Chondrocyte (in vitro differentiated cells): ENCODE measurements at regions not wholly inside any gene's neighbourhood (a gene's known extent, or its start where the extent isn't known, plus 50 kb on each side); places are given as distances from the start of the nearest gene placed in this dataset.

ENCODE experiments used
- DNase-seq: peaks from one replicate; pipeline ENCODE4 v3.0.0; 2021; ENCODE audit warnings: mixed read lengths, low spot score
- H3K27ac Mint-ChIP-seq: one replicate; pipeline ENCODE4 v1.8.0; 2021; ENCODE audit warnings: mild to moderate bottlenecking, moderate library complexity, mixed read lengths; ENCODE audit not compliant: unreplicated experiment
- H3K27me3 Mint-ChIP-seq: 2 replicates; pipeline ENCODE4 v1.8.0; 2021; ENCODE audit warnings: low read depth, mixed read lengths
- H3K36me3 Mint-ChIP-seq: 2 replicates; pipeline ENCODE4 v1.8.0; 2021; ENCODE audit warnings: low read depth, mixed read lengths
- H3K4me1 Mint-ChIP-seq: 2 replicates; pipeline ENCODE4 v1.8.0; 2021; ENCODE audit warnings: low read depth, mild to moderate bottlenecking, mixed read lengths
- H3K4me3 Mint-ChIP-seq: one replicate; pipeline ENCODE4 v1.8.0; 2021; ENCODE audit warnings: mild to moderate bottlenecking, moderate library complexity, mixed read lengths; ENCODE audit not compliant: unreplicated experiment
- H3K9me3 Mint-ChIP-seq: 2 replicates; pipeline ENCODE4 v1.8.0; 2021; ENCODE audit warnings: low read depth, mixed read lengths
- TF ChIP-seq, protein P1 (sequence below): fragments of 200-600 bp; sonication (generic); IDR thresholded peaks from 2 replicates; pipeline ENCODE4 v1.5.0; 2021; ENCODE audit warnings: antibody characterized with exemption, mild to moderate bottlenecking, moderate library complexity

DNA sequence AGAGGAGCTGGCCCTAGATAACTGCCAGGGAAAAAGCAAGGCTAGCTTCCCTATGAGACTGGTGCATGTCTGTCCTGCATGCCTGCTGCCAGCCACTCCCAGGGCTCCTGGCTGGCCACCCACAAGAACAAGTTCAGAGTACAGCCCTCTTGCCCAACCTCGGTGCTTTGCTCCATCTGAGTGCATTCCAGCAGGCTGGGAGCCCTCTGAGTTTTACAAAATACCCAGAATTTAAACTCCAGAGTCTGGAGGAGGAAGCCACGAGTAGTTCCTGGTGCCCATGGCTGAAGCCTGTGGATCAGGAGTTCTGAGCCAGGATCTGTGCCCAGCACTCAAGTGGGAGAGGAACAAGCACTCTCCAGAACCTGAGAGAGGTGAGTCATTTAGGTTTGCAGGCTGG, 111.6 kb downstream of the MAGEE2 start:
- no peak overlapping the region for H3K27ac Mint-ChIP-seq
- no peaks in the 10 kb centered on the region for H3K36me3 Mint-ChIP-seq
- DNase-seq: no peak
- H3K9me3 Mint-ChIP-seq: peaks cover 49% of the 10 kb centered on the region
- TF ChIP-seq, protein P1, sequence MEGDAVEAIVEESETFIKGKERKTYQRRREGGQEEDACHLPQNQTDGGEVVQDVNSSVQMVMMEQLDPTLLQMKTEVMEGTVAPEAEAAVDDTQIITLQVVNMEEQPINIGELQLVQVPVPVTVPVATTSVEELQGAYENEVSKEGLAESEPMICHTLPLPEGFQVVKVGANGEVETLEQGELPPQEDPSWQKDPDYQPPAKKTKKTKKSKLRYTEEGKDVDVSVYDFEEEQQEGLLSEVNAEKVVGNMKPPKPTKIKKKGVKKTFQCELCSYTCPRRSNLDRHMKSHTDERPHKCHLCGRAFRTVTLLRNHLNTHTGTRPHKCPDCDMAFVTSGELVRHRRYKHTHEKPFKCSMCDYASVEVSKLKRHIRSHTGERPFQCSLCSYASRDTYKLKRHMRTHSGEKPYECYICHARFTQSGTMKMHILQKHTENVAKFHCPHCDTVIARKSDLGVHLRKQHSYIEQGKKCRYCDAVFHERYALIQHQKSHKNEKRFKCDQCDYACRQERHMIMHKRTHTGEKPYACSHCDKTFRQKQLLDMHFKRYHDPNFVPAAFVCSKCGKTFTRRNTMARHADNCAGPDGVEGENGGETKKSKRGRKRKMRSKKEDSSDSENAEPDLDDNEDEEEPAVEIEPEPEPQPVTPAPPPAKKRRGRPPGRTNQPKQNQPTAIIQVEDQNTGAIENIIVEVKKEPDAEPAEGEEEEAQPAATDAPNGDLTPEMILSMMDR: no peak
- H3K4me3 Mint-ChIP-seq: no peak overlapping the region
- no peaks in the 10 kb centered on the region for H3K27me3 Mint-ChIP-seq
- no peaks in the 10 kb centered on the region for H3K4me1 Mint-ChIP-seq

DNA sequence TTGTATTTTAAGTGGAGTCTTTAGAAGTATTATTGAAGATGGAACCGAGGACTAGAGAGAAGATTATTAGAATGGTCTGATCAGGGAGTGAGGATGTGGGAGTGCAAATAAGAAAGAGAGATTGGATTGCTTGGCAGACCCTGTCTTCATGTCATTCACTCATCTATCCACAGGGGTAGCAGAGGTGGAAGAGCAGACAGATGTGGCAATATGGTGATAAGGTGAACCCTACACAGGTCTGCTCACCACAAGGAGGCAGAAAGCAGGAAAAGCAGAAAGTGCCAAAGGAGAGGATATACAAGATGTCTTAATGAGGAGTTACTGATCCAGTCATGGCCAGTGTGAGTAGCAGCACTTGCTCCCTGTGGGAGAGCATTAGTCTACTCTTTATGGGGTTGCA, 129.4 kb downstream of the MAGEE2 start:
- DNase-seq: no peak
- no peaks in the 10 kb centered on the region for H3K36me3 Mint-ChIP-seq
- H3K27me3 Mint-ChIP-seq: no peaks in the 10 kb centered on the region
- H3K27ac Mint-ChIP-seq: no peak overlapping the region
- H3K9me3 Mint-ChIP-seq: peaks cover 48% of the 10 kb centered on the region
- TF ChIP-seq, protein P1: no peak
- H3K4me3 Mint-ChIP-seq: no peak overlapping the region
- no peaks in the 10 kb centered on the region for H3K4me1 Mint-ChIP-seq

DNA sequence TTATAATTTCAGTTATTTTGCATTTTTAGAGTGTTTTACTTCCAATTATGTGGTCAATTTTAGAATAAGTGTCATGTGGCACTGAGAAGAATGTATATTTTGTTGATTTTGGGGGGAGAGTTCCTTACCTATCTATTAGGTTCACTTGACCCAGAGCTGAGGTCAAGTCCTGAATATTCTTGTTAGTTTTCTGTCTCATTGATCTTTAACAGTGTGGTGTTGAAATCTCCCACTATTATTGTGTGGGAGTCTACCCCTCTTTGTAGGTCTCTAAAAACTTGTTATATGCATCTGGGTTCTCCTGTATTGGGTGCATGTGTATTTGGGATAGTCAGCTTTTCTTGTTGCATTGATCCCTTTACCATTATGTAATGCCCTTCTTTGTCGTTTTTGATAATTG, 127.0 kb upstream of the ZDHHC15 start:
- no peak overlapping the region for H3K27ac Mint-ChIP-seq
- H3K9me3 Mint-ChIP-seq: peaks cover 58% of the 10 kb centered on the region
- no peak overlapping the region for H3K4me3 Mint-ChIP-seq
- H3K36me3 Mint-ChIP-seq: no peaks in the 10 kb centered on the region
- H3K4me1 Mint-ChIP-seq: no peaks in the 10 kb centered on the region
- no peaks in the 10 kb centered on the region for H3K27me3 Mint-ChIP-seq
- no peak for DNase-seq
- TF ChIP-seq, protein P1: no peak

DNA sequence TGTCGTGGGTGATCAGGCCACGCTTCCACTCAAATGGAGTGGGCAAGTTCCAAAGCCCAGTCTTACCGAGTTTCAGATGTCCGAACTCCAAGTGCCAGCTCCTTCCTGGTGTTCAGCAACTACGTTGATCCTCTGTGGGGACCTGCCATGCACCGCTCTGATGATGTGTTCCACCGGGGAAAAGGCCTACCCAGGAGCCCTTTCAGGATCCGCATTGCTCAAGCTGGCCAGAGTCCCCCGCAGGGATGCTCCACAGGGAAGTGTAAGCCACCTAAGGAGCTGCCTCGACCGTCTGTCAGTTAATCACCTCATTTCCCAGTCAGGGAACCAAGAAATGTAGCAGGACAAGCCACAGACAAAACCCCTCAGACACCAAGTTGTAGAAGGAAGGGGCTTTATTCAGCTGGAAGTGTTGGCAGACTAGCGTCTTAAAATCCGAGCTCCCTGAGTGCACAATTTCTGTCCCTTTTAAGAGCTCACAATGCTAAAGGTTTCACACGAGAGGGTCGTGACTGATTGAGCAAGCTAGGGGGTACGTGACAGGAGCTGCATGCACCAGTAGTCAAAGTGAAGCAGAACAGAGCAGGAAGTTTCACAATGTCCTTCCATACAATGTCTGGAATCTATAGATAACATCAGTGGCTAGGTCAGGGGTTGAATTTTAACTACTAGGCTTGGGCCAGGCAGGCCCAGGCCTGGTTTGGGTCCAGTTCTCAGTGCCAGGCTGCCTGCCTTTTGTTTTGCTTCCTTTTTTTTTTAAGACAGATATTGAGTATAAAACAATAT, 126.2 kb upstream of the ZDHHC15 start:
- Mint-ChIP-seq H3K27ac (no peak overlapping the region), H3K9me3 (peaks cover 59% of the 10 kb centered on the region), H3K4me3 (no peak overlapping the region), H3K27me3 (no peaks in the 10 kb centered on the region), H3K36me3 (no peaks in the 10 kb centered on the region), H3K4me1 (no peaks in the 10 kb centered on the region)
- no peak for DNase-seq
- TF ChIP-seq, protein P1: no peak

DNA sequence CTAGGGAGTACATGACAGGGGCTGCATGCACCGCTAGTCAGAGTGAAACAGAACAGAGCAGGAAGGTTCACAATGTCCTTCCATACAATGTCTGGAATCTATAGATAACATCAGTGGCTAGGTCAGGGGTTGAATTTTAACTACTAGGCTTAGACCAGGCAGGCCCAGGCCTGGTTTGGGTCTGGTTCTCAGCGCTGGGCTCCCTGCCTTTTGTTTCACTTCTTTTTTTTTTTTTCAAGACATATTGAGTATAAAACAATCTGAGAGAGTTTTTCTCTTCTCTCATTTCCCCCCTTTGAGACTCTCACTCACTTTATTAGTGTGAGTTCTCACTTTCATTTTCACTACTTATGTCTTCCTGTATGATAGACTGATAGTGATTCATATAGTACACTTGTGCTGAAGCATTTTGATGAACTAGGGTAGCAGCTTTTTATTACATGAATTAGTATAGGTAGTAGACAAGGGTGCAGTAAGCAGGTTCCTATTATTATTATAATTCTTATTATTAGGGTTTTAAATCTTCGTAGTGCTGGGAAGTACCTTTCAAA, 120.0 kb upstream of the ZDHHC15 start:
- Mint-ChIP-seq H3K9me3 (peaks cover 51% of the 10 kb centered on the region), H3K36me3 (no peaks in the 10 kb centered on the region), H3K27ac (no peak overlapping the region), H3K4me1 (no peaks in the 10 kb centered on the region), H3K4me3 (no peak overlapping the region), H3K27me3 (no peaks in the 10 kb centered on the region)
- DNase-seq: no peak
- TF ChIP-seq, protein P1: no peak
